PC-3 (cell line): ENCODE measurements at regions not wholly inside any gene's neighbourhood (a gene's known extent, or its start where the extent isn't known, plus 50 kb on each side); places are given as distances from the start of the nearest gene placed in this dataset.

Experiments
- ATAC-seq: fragments of 200-7000 bp; cut with Tn5 transposase; 2 replicates; pipeline ENCODE4 v1.9.1; 2020; ENCODE audit warnings: mild to moderate bottlenecking, moderate library complexity
- BruUV-seq: library from RNA; stranded (reverse); fragments of 400-500 nt; replicated peaks from 2 replicates; lab custom pipeline; 2021; lab: Mats Ljungman, UMichigan
- CTCF ChIA-PET: fragments of 300-600 bp; sonication (Branson Sonifier 250); formaldehyde crosslinking; loops from one replicate; lab custom pipeline; 2022; ENCODE audit warnings: antibody characterized with exemption; lab: Charles Lee
- POLR2A ChIA-PET: fragments of 300-600 bp; sonication (Branson Sonifier 250); formaldehyde crosslinking; loops from one replicate; lab custom pipeline; 2022; ENCODE audit warnings: antibody characterized with exemption; ENCODE audit not compliant: unreplicated experiment; lab: Charles Lee
- DNase-seq: peaks from one replicate; pipeline ENCODE4 v3.0.0-alpha.2; 2015
- H2AFZ ChIP-seq: fragments of 300-600 bp; sonication (generic); 2 replicates; pipeline ENCODE4 v1.6.0; 2016; ENCODE audit warnings: antibody characterized with exemption, low read length
- H3F3A ChIP-seq: fragments of 300-600 bp; sonication (generic); one replicate; pipeline ENCODE4 v1.6.0; 2017; ENCODE audit warnings: antibody characterized with exemption, low read length, control low read depth, mild to moderate bottlenecking; ENCODE audit not compliant: unreplicated experiment
- H3K27ac ChIP-seq: fragments of 300-600 bp; sonication (generic); 2 replicates; pipeline ENCODE4 v1.5.1; 2016; ENCODE audit warnings: mild to moderate bottlenecking, low read length
- H3K27me3 ChIP-seq: fragments of 300-600 bp; sonication (generic); 2 replicates; pipeline ENCODE4 v1.6.1; 2016; ENCODE audit warnings: low read length, mixed read lengths
- H3K36me3 ChIP-seq: fragments of 300-600 bp; sonication (generic); 2 replicates; pipeline ENCODE4 v1.6.1; 2016; ENCODE audit warnings: low read depth, mixed run types, low read length, mixed read lengths
- H3K4me1 ChIP-seq: fragments of 300-600 bp; sonication (generic); 2 replicates; pipeline ENCODE4 v1.5.1; 2016; ENCODE audit warnings: low read length; ENCODE audit not compliant: insufficient read depth
- H3K4me2 ChIP-seq: fragments of 300-600 bp; sonication (generic); 2 replicates; pipeline ENCODE4 v1.6.0; 2016; ENCODE audit warnings: low read length
- H3K4me3 ChIP-seq: fragments of 300-600 bp; sonication (generic); 2 replicates; pipeline ENCODE4 v1.5.1; 2016; ENCODE audit warnings: mild to moderate bottlenecking, low read length, mixed read lengths
- H3K79me2 ChIP-seq: fragments of 300-600 bp; sonication (generic); 2 replicates; pipeline ENCODE4 v1.6.1; 2017; ENCODE audit warnings: low read length, mixed read lengths
- H3K9ac ChIP-seq: fragments of 300-600 bp; sonication (generic); 2 replicates; pipeline ENCODE4 v1.6.0; 2016; ENCODE audit warnings: mild to moderate bottlenecking, low read length
- H3K9me2 ChIP-seq: fragments of 300-600 bp; sonication (generic); replicated peaks from 2 replicates; pipeline ENCODE4 v1.6.1; 2016; ENCODE audit warnings: mixed run types, low read length, mixed read lengths
- H3K9me3 ChIP-seq: fragments of 300-600 bp; sonication (generic); 2 replicates; pipeline ENCODE4 v1.6.1; 2016; ENCODE audit warnings: low read length, mixed read lengths
- H4K20me1 ChIP-seq: fragments of 300-600 bp; sonication (generic); 2 replicates; pipeline ENCODE4 v1.6.1; 2016; ENCODE audit warnings: low read length, mixed read lengths
- EZH2 ChIP-seq: fragments of 300-600 bp; sonication (generic); IDR thresholded peaks from one replicate; pipeline ENCODE4 v1.6.1; 2017; ENCODE audit warnings: antibody characterized with exemption, mild to moderate bottlenecking, low read length; ENCODE audit not compliant: unreplicated experiment
- EZH2phosphoT487 ChIP-seq: fragments of 300-600 bp; sonication (generic); IDR thresholded peaks from 2 replicates; pipeline ENCODE4 v1.6.1; 2018; ENCODE audit warnings: mild to moderate bottlenecking, antibody characterized with exemption, low read length, borderline replicate concordance
- intact Hi-C: fragments of 100-400 bp; cut with micrococcal nuclease; formaldehyde crosslinking; loops from 2 replicates; pipeline ENCODE4 v1.9.0; 2023
- TF ChIP-seq, protein P1 (sequence below): fragments of 300-600 bp; sonication (generic); conservative IDR thresholded peaks from 2 replicates; pipeline ENCODE4 v1.5.1; 2017; ENCODE audit warnings: antibody characterized with exemption, low read depth, mild to moderate bottlenecking, low read length

DNA sequence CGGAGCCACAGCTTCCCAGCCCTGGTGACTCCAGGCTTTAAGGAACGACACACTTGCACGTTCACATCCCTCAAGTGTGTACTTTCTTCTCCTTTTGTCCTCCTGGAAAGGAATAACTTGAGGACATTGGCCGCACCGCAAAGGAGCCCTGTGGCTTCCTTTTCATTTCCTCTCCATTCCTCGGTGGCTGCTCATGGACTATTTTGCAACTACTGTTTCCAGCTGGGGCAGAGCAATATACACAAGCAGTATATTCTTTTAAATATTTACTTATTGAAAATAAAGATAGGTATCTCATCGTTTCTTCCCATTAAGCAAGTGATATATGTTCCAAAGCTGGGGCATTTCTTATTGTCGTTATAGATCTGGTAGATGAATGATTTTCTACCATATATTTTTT lies 97.2 kb upstream of the LYZL1 start:
- no peak overlapping the region for H2AFZ ChIP-seq
- TF ChIP-seq EZH2 = no peak
- TF ChIP-seq, protein P1, sequence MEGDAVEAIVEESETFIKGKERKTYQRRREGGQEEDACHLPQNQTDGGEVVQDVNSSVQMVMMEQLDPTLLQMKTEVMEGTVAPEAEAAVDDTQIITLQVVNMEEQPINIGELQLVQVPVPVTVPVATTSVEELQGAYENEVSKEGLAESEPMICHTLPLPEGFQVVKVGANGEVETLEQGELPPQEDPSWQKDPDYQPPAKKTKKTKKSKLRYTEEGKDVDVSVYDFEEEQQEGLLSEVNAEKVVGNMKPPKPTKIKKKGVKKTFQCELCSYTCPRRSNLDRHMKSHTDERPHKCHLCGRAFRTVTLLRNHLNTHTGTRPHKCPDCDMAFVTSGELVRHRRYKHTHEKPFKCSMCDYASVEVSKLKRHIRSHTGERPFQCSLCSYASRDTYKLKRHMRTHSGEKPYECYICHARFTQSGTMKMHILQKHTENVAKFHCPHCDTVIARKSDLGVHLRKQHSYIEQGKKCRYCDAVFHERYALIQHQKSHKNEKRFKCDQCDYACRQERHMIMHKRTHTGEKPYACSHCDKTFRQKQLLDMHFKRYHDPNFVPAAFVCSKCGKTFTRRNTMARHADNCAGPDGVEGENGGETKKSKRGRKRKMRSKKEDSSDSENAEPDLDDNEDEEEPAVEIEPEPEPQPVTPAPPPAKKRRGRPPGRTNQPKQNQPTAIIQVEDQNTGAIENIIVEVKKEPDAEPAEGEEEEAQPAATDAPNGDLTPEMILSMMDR = no peak
- TF ChIP-seq EZH2phosphoT487 = no peak
- H3K9me3 ChIP-seq = no peaks in the 10 kb centered on the region

DNA sequence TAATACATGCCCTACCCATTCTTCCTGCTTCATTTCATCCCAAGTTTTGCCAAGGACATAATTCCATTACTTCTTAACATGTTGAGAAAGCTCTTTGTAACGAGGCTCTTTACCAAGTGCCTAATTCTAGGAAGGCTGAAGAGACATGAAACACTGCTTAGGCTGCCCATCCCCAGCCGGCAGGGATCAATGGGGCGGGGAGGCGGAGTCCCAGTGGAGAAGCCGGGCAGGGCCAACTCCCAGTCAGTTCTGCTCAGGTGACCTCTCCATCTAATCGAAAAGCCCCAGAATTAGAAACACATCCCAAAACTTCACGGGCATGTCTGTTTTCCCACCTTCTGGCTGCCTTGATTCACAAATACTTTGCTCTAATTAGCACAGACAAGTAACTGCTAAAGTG lies 89.5 kb upstream of the LYZL1 start:
- Histone ChIP-seq H3K27ac (no peak overlapping the region), H3K4me2 (no peak overlapping the region), H3K27me3 (no peaks in the 10 kb centered on the region), H3K4me1 (no peaks in the 10 kb centered on the region), H3K79me2 (no peaks in the 10 kb centered on the region), H2AFZ (no peak overlapping the region), H4K20me1 (no peaks in the 10 kb centered on the region), H3K36me3 (no peaks in the 10 kb centered on the region), H3K9ac (no peak overlapping the region), H3K9me3 (no peaks in the 10 kb centered on the region), H3K9me2 (no peaks in the 10 kb centered on the region), H3K4me3 (no peak overlapping the region), H3F3A (no peaks in the 10 kb centered on the region)
- BruUV-seq = no TSS peak
- TF ChIP-seq EZH2phosphoT487 (no peak), EZH2 (no peak)
- TF ChIP-seq, protein P1 = no peak
- no peak for ATAC-seq
- intact Hi-C loops = no loop called here
- CTCF ChIA-PET = no interaction called here
- POLR2A ChIA-PET = no interaction called here
- DNase-seq = no peak

More for the DNA sequence above, 97.2 kb upstream of the LYZL1 start:
- ATAC-seq (no peak), DNase-seq (peak; percentile 17)
- no peaks in the 10 kb centered on the region for H3K4me1 ChIP-seq
- H3K9me2 ChIP-seq = no peaks in the 10 kb centered on the region
- no peaks in the 10 kb centered on the region for H3K36me3 ChIP-seq
- no TSS peak for BruUV-seq
- H3K4me3 ChIP-seq = no peak overlapping the region
- CTCF ChIA-PET = no interaction called here
- no peaks in the 10 kb centered on the region for H4K20me1 ChIP-seq
- H3K79me2 ChIP-seq = no peaks in the 10 kb centered on the region
- no peaks in the 10 kb centered on the region for H3K27me3 ChIP-seq
- H3K27ac ChIP-seq = no peak overlapping the region
- POLR2A ChIA-PET = no interaction called here
- no peaks in the 10 kb centered on the region for H3F3A ChIP-seq
- H3K9ac ChIP-seq = no peak overlapping the region
- intact Hi-C loops = no loop called here
- no peak overlapping the region for H3K4me2 ChIP-seq

DNA sequence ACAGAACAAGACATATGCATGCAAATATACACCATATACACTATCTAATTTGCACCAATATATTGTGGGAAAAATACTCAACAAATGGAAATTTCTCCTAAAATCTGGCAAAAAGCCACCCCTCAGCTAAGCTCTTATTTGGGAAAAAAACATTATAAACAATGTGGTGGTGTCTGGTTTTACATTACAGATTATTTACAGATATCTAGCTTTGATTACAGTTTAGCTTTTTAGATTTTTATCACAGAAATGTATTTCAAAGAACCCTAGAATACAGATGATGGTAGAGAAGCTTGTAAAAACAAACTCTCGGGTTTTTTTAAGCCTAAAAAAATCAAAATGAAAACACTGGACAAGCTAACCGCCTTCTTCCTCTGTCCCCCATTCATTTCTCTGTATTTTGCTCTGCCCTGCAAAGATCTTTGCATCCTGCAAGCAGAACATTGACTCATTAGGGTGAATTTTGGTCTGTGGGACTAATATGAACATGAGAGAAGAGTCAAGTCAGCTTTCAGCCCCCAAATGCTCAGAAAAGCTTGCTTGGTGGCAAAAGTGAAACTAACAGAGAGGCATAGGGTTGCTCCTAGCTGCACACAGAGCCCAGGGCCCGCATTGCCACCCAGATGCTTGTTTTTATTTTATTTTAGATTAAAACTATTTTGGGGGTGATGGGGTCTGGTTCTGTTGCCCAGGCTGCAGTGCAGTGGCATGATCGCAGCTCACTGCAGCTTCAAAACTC lies 88.8 kb upstream of the LYZL1 start:
- no TSS peak for BruUV-seq
- no peaks in the 10 kb centered on the region for H3K27me3 ChIP-seq
- intact Hi-C loops = no loop called here
- peak overlapping the region; percentile 49; the same call in 1 of the 2 replicates for H3K4me2 ChIP-seq
- no peak for ATAC-seq
- H3K4me1 ChIP-seq = no peaks in the 10 kb centered on the region
- ChIA-PET CTCF (no interaction called here), POLR2A (interaction anchor here (0.6 kb wide), 1 partner anchor 23 kb away, joined by 3 read pairs; no protein-coding TSS in a partner anchor)
- H3K9me2 ChIP-seq = no peaks in the 10 kb centered on the region
- no peaks in the 10 kb centered on the region for H3K79me2 ChIP-seq
- no peaks in the 10 kb centered on the region for H3K36me3 ChIP-seq
- no peak overlapping the region for H3K27ac ChIP-seq
- no peak overlapping the region for H2AFZ ChIP-seq
- no peak overlapping the region for H3K9ac ChIP-seq
- H3K9me3 ChIP-seq = no peaks in the 10 kb centered on the region
- H3K4me3 ChIP-seq = no peak overlapping the region; the same call in 1 of the 2 replicates
- no peak for DNase-seq
- no peaks in the 10 kb centered on the region for H4K20me1 ChIP-seq
- TF ChIP-seq, protein P1 = no peak
- TF ChIP-seq EZH2phosphoT487 (no peak), EZH2 (no peak)
- H3F3A ChIP-seq = no peaks in the 10 kb centered on the region
